ENCODE measurements at regions not wholly inside any gene's neighbourhood (a gene's known extent, or its start where the extent isn't known, plus 50 kb on each side); places are given as distances from the start of the nearest gene placed in this dataset.

GRCh38 chr16:85479972-85480726 lies 133.0 kb upstream of the GSE1 start:
- TF ChIP-seq REST (IDR thresholded peaks at IDR 0.05; ENCODE audit: insufficient read depth in 1 of 2, low read depth in 2 of 2, low read length in 2 of 2) (no peak), TAF1 (IDR thresholded peaks at IDR 0.05; ENCODE audit: borderline replicate concordance, insufficient read depth, low read length) (no peak), POLR2AphosphoS5 (IDR thresholded peaks at IDR 0.05; ENCODE audit: low read depth, low read length) (no peak), SIN3A (IDR thresholded peaks at IDR 0.05; ENCODE audit: borderline replicate concordance, insufficient read depth, low read length) (no peak)
